GM19239 (cell line): ENCODE measurements at regions not wholly inside any gene's neighbourhood (a gene's known extent, or its start where the extent isn't known, plus 50 kb on each side); places are given as distances from the start of the nearest gene placed in this dataset.

Experiments used
- DNase-seq: peaks from one replicate; pipeline ENCODE4 v3.0.0; 2011; ENCODE audit warnings: low spot score; ENCODE audit not compliant: insufficient read length
- FAIRE-seq: peaks from 2 replicates; lab custom pipeline; 2011; peaks lifted over from hg19 to GRCh38; lab: Jason Lieb, UNC

DNA sequence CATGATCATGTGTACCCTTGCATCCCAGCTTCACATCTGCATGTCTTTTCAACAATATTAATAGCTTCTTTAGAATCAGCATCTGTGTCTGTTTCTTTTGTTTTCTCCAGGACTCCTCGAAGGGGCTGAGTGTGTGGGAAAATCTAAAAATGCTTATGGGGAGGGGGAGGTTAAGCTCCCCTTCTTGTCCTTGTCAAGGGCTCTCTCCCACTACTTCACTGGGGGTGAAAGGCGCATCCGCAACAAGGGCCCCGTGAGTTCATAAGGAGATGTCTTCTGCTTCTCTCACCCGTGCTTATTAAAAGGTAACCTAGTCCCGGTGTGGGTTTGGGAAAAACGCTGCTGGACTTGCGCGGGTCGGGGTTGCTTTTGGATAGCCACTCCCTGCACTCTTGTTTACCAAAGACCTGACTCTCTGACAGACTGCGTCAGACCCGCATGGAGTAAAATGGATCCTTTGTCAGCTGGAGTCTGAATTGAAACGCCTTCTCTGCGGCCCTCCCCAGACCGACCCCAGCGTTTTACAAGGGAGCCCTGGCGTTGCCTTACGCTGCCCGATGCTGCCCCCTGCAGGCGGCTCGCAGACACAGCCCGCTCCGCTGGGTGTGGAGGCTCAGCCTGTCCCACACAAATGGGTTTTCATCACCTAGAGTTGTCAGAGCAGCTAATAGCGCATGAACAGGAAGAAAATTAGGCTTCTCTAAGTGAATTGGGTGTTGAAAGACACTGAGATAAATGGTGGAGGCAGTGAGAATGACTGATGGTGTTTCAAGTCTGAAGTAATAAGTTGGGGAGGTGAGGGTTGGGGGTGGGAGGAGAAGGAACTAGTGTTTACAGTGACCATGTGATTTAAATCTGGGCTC lies 53.8 kb downstream of the IER5 start:
- DNase-seq (no peak), FAIRE-seq (peak; percentile 82)

DNA sequence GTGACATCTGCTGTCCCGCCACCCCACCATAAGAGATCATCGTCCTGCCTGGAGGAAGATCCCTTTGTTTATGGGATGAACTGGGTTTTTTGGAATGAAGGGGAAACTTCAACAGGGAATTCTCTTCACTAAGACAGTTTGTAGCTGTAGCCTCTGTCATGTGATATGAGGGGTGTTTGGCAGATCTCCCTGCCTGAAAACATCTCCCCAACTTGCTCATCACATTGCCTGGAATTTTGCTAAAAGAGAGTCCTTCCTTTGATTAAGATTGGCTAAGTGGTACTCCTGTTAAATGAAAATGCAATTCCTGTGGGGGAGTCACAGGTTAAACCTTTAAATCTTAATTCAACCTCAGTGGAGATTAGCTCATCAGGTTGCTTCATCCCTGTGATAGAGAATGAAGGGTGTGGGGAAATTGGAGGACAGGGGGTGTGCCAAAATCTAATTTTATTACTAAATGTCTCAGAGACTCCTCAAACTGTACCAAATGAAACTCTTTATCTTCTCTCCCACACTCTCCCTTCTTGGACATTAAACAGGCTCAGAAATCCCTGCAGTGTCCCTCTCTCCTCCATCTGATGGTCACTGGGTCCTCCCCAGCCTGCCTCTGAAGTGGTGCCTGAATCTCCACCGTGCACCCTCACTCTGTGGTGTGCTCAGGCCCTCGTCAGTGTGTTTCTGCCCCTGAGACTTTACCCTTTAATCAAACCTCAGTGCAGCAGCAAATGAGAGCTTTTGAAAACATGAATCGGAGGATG lies 54.8 kb downstream of the IER5 start:
- FAIRE-seq: no peak
- no peak for DNase-seq

DNA sequence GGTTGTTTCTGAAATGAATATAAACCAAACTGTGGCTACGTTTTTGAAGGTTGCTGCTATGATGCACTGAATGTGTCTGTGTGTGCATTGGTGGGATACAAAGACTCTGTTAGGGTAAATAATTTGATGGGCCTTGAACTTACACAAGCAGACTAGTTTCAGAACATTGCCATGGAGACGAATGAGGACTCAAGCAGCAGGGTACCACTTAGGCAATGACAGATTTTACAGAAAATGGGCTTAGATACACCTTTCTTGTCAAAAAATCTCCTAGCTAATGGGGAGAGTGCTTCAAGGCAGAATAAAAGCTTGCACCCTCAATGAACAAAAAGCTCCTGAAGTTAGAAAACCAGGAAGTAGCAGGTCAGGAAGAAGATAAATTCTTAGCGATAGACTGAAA lies 55.7 kb downstream of the IER5 start:
- no peak for FAIRE-seq
- no peak for DNase-seq

DNA sequence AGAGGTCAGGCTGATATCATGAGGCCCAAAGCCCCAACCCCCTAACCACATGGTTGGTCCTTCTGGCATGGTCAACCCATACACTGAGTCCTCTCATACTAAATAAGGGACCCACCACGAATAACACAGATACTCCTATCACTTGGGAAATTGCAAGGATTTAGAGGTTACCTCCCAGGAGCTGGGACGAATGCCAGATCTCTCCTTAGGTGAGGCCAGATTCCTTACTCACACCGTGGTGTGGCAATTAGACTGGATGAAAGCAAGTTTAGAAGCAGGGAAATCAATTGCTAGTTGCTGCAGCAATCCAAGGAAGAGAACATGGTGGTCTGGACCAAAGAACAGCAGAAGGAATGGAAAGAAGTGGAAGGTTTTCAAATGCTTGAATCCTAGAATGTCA lies 60.1 kb downstream of the IER5 start:
- FAIRE-seq (no peak), DNase-seq (no peak)

DNA sequence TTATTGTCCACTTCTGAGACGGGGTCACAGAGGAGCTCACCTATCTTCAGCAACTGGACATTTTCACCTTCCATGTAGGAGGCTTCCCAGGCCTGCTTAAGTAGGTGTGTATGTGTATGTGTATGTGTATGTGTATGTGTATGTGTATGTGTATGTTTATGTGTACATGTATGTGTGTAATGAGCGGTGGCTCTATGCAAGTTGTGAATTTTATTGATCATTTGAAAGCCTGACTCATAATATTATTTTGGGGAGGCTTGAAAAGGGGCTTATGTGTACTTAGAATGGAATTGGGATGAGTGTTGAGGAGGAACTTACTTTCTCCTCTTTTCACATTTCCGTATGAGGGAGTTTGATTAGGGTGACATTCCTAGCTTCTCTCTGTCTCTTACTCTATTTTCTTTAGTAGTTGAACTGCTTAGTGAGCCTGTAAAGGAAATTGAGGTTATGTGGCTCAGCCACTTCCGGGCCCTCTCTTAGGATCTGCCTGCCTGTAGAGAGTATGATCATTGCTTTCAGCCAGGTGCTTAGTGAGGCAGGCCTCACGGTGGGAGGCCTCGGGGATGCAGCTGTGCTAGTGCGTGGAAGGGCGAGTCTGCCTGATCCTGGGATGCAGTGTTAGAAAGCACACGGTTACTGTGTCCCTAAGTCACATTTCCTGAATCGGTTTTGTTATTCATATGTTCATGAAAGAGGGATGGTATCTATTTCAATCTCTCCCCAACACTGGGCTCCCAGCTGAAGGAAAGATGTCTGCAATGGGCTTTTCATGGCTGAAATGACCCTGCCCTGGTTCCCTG lies 61.0 kb downstream of the IER5 start:
- FAIRE-seq (peak; percentile 89), DNase-seq (no peak)

DNA sequence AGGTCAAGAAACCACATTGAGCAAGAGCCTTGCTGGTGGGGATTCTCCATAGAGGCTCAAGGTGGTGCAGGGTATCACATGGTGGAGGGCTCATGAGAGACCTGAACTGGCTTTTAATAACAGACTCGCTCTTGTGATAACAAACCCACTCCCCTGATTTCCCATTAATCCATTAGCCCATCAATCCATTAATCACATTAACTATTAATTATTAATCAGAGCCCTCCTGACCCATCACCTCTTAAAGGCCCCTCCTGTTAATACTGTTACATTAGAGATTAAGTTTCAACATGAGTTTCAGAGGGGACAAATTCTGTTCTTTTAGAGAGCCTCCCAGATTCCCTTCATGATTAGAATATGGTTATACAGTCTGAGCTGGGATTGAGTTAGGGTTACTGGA lies 61.8 kb downstream of the IER5 start:
- DNase-seq (no peak), FAIRE-seq (no peak)

DNA sequence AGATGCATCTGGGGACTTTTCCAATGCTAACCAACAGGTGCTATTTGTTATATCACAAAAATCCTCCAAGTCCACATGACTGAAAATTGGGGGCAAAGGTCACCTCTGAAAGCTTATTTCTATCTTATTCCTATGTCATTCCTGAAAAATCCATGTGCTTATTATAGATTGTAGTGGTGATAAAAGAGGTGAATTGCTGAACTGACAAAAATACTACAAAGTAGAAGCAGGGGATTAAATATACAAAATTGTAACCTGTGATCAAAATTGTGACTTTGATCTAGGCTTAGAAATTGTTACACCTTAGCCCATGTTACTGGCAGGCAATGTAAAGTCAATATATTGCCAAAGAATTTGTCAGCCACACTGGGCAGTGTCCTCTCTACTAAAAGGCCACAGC lies 62.3 kb downstream of the IER5 start:
- no peak for DNase-seq
- FAIRE-seq: no peak

DNA sequence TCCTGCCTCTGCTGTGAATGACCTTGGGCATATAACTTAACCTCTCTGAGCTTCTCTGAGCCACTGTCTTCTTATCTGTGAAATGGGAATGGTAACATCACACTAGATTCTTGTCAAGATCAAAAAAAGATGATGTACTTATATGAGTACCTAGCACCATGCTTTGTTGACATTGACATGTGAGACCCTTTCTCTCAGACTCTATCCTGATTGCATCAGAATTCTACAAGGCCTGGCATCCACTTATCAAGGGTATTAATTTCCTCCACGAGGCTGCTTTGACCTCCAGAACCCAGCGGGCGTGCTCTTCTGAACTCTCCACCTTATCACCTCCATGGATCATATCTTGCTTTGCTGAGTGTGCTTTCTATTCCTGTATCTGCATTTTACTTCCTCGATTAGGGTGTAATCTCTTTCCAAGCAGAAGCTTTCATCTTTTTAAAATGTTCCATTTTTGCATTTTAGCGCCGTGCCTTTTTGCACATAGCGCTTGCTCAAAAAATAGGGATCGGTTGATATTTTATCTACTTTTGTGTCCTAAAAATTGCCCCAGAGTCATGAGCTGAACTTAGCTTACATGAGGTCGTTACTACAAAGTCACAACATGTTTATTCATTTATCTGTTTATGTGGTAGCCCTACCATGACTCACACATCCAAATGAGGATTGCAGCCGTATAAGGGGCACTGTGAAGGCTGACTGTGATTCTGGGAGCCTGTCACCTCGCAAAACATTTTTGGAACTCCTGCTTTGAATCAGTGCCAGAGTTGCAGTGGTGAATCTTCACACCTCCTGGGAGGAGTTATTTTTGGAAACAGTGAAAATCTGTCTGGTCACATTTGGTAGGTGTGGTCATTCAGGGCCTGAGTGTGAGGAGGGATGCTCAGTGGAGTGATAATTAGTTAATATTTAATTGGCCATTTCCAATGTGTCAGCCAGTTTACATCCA lies 63.2 kb downstream of the IER5 start:
- FAIRE-seq (peak; percentile 94), DNase-seq (no peak)

DNA sequence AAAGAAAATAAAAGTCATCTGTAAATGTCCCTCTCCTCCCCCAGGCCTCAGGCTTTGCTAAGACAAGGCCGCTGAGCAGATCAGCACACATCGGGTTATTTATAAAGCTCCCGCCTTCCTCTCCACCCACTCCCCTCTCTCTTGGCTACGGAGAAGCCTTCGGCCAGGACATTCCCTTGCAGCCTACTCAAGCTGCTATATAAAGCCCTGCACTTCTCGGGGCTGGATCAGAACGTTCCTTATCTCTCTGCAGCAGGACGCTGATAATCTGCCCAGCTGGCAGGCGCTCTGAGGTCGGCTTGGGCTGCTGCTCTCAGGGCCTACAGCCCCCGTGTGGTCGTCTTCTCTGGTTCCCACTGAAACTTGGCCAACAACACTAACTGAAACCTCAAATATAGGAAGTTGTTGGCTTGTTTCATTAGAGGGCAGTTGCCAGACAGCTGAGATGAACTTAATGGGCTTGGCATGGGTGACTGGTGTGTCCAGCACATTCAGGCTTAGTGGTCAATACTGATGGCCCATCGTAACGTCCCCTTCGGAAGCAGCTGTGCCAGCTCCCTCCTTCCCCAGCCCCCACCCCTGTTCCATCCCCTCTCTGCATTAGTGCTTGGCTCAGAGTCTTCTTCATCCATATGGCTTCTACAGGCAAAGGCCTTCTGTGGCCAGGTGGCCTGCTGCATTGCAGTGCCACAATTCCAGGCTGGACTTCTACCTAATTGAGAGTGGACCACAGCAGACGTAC lies 64.6 kb downstream of the IER5 start:
- FAIRE-seq (peak; percentile 90), DNase-seq (peak; percentile 46)

DNA sequence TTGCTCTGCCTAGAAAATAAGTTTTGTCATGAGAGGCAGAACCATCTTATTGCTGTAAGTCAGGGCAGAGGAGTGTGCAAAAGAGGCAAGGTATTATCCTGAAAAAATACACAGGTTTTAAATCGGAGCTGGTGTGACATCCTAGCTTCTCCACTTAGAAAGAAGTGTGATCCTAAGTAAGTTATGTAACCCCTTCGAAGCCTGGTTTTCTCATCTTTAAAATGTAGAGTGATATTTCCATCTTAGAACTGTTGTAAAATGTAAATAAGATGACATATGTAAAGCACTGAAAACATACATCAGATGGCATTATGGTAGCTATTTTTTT lies 65.1 kb downstream of the IER5 start:
- no peak for FAIRE-seq
- DNase-seq: no peak

DNA sequence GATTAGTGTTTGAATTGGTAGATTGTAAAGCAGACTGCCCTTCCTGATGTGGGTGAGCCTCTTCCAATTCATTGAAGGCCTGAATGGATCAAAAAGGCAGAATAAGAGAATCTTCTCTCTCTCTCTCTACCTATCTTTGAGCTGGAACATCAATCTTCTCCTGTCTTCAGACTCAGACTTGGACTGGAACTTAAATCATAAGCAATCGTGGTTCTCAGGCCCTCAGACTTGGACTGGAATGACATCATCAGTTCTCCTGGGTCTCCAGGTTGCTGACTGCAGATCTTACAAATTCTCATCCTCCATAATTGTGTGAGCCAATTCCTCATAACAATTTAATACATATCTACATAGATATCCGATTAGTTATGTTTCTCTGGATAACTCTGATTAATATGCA lies 66.8 kb downstream of the IER5 start:
- no peak for DNase-seq
- FAIRE-seq: no peak

DNA sequence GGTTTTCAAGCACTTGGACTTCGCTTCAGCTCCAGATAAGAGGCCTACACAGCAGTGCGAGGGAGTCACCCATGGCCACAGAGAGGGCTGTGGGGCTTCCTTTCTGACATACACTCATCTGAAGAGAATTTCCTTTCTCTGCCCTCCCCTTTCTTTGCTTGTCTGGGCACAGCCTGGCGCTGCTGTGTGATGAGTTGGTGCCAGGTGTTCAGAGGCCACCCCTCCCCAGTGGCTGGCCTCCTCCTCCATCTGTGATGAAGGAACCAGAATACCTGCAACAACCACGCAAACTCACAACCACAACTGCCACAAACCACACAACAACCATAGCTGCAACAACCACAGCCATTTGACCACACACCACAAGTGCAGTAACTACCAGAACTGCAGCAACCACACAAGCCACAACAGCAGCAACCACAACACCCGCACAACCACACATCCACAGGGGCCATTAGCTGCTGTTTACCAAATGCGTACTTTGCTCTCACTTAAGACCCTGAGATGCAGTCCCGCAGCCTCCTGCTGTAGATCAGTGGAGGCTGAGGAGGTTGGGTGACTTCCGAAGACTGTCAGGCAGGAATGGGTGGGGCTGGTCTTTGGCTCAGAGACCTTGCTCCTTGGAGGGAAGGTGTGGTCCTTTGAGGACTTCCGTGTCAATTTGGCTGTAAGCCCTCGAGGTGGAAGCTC lies 71.1 kb downstream of the IER5 start:
- peak; percentile 23 for FAIRE-seq
- DNase-seq: no peak

DNA sequence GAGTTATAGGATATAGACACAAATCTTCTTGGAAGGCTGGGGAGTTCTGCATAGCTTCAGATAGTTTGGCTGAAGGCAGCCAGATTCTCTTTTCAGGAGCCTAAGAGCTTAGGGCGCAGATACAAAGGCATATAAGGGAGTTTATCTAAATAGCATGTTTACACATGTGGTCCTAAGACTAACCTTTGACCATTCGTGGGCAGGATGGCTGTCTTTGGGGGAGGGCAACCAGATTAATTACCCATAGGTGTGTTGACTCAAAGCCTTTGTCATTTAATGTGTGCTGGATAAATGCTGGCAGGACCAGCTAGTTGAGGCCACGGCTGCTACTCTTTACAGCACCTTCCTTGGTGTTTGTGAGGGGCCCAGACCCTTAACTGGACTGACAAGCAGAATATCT lies 71.8 kb downstream of the IER5 start:
- no peak for FAIRE-seq
- DNase-seq: no peak

DNA sequence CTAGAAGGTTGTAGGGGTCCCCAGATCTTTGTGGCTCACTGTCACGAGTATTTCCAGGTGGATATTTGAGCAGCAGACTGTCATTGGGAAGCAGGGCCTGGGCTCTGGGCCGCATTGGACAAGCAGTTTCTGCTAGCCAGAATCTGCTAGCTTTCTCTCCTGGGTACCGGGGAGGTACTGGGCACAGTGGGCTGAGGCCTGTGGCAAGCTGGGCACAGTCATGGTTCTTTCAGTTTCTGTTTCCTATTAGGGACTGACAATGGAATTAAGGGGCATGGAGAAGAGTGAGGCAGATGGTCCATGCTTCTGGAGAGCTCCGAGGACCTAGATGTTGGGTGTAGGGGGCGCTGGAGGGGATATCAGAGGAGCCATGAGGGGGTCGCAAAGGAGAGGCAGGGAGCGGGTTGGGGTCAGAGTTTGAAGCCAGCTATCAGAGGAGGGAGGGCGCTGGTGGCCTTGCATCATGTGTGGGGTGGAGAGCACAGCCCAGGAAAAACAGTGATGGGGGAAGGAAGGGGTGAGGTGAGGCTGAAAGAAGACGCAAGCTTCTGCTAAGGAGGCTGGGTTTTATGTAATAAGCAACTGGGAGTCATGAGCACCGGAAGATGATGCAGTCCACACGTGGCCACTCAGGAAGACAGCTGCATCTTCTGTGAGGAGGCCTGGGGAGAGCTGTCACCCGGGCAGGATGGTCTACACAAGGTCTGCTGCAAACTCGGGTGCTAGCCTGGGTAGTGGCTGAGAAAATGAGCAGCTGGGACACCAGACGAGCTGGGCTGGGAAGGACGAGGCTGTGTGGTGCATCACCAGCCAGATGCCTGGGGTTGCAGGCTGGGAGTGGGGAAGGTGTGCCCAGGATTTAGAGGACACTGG lies 72.7 kb downstream of the IER5 start:
- FAIRE-seq (no peak), DNase-seq (no peak)

DNA sequence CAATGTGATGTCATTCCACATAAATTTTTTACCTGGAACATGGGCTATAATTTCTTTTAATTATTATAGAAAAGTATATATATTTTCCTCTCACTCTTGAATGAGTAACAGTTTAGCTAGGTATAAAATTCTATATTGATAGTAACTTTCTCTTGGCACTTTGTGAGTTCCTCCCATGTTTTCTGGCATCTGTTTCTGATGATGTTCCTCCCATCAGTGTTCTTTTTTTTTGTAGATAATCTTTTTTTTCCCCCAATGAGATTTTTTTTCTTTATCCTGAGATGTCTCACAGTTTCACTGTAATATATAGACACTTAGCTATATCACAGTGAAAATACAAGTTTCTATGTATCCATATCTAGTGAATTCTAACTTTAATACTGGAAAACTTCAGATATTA lies 75.2 kb downstream of the IER5 start:
- no peak for DNase-seq
- FAIRE-seq: no peak

DNA sequence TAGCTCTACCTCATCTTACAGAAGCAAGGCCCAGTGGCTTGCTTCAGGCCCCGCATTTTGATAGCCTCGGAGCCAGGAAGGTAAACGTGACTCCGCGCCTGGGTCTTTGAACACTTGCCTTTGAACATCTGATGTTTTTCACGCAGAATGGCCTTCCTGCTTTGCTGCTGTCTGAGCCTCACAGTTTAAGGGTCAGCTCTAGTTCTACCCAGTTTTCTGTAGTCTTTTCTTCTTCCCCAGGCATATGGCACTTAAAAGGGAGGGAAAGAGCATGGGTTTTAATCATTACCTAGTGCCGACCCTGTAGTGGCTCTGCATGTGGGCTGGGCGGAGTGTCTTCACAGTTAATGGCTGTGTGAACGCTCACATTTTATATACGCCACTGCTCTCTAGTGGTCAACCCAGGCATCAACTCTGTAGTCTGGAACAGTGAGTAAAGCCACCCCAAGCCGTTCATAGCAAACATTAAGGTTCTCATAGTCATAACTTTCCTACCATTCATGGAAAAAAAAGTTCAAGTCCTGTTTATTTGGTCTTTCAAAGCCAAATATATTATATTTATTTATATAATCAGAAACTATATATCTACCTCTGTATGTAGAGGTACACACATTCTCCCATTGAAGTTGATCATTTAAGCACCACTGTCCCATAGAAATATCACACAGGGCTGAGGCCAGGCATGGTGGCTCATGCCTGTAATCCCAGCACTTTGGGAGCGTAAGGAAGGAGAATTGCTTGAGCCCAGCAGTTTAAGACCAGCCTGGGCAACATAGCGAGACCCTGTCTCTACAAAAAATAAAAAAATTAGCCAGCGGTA lies 78.1 kb downstream of the IER5 start:
- FAIRE-seq: peak; percentile 91
- DNase-seq: peak; percentile 64

DNA sequence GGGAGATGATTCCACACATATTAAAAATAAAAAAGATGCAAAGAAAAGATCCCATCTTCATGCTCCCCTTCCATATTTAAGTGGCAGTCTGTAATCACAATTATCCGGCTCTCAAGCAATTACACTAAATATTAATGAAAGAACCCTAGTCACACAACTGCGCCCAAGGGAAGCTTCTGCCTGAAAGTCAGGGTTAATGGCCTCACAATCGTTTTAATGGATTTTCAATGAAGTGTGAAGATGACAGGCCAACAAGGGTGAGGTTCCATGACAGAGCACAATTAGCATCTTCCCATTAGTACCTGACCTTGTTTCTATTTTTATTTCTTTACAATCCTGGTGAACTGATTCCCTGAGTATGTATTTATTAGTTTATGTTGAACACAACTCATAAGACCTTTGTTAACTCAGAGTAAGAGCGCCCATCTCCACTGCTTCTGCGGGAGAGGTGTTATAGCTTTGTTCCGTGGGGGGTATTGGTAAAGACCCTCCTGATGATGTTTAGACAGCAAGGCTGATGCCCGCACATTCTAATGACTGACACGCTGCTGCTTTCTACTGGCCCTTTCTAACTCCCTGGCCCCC lies 80.9 kb downstream of the IER5 start:
- no peak for FAIRE-seq
- no peak for DNase-seq
